GM13976 (cell line): ENCODE measurements at regions not wholly inside any gene's neighbourhood (a gene's known extent, or its start where the extent isn't known, plus 50 kb on each side); places are given as distances from the start of the nearest gene placed in this dataset.

Source experiments
- DNase-seq: peaks from one replicate; pipeline ENCODE4 v3.0.0; 2012; ENCODE audit warnings: low spot score
- CTCF ChIP-seq: IDR thresholded peaks from 2 replicates; pipeline ENCODE4 v1.5.1; 2012; ENCODE audit warnings: borderline replicate concordance, mild to moderate bottlenecking; ENCODE audit not compliant: insufficient read depth; ENCODE audit errors: extremely low read depth, missing control alignments, control extremely low read depth
- in situ Hi-C: fragments of 300-500 bp; cut with MboI; formaldehyde crosslinking; loops from one replicate; pipeline ENCODE4 v1.12.0; 2022; ENCODE audit warnings: low sequenced_read_pairs, mixed read lengths, inconsistent platforms; ENCODE audit not compliant: unreplicated experiment

DNA sequence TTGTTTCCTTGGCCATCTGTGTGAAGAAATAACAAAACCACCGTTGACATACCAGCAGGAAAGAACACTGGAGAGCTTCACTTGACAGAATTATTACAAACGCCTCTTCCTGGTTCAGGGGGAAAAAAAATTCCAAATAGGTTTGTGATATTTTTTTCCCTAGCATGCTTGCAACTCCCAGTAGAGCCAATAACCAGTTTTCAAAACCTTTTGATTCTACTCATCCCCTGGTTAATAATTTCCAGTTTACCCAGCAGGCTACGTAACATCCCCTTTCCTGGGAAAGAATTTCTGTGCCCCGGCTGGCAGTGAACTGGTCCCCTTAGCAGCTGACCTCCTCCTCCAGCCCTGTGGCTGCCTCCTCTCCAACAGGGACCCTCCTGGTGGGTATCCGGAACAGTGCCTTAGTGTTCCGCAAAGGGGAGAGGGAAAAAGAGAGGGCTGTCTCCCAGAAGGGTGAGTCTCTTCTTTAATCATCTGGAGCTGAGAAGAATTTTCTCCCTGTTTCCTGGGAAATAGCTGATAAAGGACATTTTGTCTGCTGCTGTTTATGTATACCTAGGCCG is 72.8 kb upstream of the BOD1 start:
- no peak for DNase-seq
- in situ Hi-C loops: no loop called here

GRCh38 chr5:173689737-173690360 is 73.4 kb upstream of the BOD1 start:
- no peak for TF ChIP-seq CTCF
- no peak for DNase-seq
- in situ Hi-C loops: no loop called here

More for the DNA sequence above, 72.8 kb upstream of the BOD1 start:
- no peak for TF ChIP-seq CTCF

- in situ Hi-C loops: no loop called here
- DNase-seq: no peak
- TF ChIP-seq CTCF: no peak
These were observed 75.5 kb upstream of the BOD1 start for GRCh38 chr5:173691931-173692330.

DNA sequence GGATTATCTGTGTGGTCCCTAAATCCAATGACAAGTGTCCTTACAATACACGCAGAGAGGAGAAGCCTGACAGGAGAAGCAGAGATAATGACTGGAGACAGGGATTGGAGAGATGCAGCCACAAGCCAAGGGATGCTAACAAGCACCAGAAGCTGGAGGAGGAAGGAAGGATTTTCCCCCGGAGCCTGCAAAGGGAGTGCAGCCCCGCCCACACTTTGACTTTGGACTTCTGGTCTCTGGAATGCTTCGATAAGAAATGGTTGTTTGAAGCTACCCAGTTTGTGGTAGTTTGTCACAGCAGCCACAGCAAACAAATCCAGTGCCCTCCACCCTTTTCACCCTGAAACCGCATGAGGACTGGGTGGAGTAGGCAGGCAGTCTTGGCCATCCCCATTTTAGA is 77.2 kb upstream of the BOD1 start:
- DNase-seq: no peak
- TF ChIP-seq CTCF: no peak
- in situ Hi-C loops: no loop called here

DNA sequence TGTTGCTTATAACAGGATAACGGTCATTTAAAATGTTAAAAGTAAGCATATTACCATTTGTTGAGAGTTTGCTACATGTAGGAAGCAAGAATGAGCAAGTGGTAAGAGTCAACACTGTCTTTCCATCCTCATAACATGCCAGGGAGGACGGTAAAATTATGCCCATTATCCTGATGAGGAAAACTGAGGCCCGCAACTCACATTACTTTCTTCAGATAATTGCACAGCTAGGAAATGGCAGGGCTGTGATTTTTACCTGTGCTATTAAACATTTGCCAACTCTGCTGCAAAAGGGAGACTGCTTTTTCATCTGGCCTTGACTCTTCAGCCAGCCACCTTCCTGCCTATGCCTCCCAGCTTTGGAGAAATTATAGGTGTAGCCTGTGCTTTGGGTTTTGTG is 79.8 kb upstream of the BOD1 start:
- no peak for TF ChIP-seq CTCF
- no peak for DNase-seq
- in situ Hi-C loops: no loop called here

GRCh38 chr5:173697931-173698579 is 81.6 kb upstream of the BOD1 start:
- in situ Hi-C loops: no loop called here
- peak; percentile 60 for DNase-seq
- TF ChIP-seq CTCF: no peak

DNA sequence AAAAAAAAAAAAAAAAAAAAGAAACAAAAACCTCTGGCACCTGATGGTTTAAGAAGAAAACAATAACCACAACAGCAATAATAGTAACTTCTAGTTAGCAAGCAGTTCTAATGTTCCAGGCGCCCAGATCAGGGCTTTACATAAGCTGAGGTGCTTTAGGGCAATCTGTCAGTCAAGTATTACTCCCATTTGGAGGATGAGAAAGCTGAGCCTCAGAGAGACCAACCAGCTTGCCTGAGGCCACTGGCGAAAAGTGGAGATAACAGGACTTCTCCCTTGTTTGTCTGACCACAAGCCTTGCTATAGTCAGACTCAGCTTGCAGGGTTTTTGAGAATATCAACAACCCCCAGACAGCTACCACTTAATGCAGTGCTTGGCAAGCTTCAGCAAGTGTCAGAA is 83.5 kb upstream of the BOD1 start:
- in situ Hi-C loops: no loop called here
- TF ChIP-seq CTCF: no peak
- DNase-seq: no peak
